KG1 (cell line): ENCODE measurements at regions not wholly inside any gene's neighbourhood (a gene's known extent, or its start where the extent isn't known, plus 50 kb on each side); places are given as distances from the start of the nearest gene placed in this dataset.

Experiments
- DNase-seq: peaks from one replicate; lab custom pipeline; 2025; lab: John Stamatoyannopoulos, UW

DNA sequence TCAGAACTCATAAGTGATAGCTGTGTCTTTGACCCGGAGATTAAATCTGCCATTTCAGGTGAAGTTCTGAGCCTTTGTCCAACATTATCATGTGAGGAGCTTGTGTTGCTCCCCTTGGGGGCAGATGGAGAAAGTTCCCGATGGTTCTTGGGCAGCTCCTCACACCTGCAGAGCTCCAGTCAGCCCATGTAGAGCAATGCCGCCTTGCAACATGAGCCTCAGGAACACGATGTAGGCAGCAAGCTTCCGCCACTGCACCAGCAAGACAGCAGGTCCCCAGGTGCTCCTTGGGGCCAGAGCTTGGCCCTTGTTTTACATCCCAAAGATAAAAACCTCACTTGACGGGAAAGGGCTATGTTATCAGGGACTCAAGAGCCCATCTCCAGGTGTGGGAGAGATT lies 292.7 kb downstream of the IRX1 start:
- DNase-seq: no peak

DNA sequence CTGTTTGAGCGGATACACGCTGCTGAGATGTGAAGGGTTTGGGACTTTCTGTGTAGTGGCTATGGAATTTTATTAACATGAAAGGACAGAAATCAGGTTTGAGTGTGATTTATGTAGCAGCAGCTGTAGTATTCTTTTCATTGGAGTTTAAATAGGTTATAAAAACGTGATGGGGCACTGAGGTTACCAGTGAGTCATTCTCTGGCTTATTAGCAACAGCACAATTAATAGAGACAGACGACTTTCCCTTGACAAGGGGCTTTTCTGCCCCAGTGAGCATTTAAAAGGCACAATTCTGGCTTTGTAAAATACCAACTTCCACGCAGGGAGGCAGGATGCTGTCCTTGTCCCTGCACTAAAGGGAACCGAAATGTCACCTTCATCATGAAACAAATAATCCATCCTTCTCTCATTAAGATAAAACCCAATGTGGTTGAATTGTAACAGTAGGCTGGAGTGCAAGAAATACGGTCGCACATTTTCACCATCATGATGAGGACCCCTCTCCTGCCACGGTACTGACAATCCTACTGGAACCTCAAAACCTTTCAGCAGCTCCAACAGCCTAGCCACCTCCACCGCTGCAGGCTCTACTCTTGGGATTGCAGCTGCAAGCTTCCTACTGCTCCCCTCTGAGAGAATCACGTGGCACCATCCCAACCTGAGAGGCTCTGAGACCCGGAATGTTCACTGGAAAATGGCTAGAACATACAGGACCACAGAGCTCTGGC lies 293.9 kb downstream of the IRX1 start:
- no peak for DNase-seq

DNA sequence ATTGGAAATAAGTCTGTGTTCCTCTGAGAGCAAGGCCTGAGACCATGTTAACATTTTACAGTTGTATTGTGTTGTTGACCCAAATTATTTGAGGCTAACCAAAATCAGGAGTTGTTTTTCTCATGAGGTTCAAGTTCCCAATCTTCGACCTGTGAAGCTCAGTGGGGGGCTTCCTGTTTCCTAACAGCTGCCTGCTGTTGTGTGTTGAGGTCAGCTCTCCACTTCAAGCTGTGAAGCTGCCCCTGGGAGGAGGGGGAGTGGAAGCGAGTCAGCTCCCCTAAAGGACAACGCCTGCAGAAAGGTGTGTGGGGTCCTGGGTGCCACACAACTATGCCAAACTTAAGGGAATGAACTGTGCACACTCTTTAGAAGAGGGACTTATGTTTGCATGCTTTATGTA lies 295.5 kb downstream of the IRX1 start:
- DNase-seq: no peak

DNA sequence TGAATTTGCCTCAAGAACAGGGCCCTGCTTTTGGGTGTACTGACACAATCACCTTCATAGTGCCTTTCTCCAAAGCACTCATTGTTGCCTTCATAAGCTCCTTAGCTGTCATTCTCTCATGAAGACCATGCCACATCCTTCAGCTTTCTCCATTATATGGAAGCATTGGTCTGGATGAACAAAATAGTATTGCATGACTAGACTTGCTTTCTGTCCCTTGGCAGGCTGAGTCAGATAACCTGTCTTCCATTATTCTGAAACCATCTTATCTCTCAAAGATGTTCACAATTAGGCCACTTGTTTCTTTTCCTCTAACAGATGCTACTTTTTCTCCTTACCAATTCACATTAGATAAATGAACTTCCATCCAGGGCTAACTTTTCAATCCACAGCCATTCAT lies 297.9 kb downstream of the IRX1 start:
- DNase-seq: no peak

DNA sequence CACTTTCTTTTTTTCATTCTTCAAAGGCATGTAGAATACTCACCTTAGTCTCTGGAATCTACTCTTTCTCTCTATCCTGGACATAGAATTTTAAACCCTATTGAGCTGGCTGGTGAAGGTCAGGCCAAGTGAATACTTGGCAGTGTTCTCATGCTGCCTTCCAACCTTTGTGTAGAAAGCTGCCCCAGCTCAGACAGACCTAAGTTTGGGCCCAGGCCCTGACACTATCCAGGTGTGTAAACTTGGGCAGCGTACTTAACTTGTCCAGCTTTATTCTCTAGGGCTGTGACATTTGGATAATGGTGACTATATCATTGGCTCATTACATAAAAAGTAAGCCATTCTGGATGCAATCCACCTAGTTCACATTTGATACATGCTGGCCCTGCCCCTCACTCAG lies 298.3 kb downstream of the IRX1 start:
- no peak for DNase-seq

DNA sequence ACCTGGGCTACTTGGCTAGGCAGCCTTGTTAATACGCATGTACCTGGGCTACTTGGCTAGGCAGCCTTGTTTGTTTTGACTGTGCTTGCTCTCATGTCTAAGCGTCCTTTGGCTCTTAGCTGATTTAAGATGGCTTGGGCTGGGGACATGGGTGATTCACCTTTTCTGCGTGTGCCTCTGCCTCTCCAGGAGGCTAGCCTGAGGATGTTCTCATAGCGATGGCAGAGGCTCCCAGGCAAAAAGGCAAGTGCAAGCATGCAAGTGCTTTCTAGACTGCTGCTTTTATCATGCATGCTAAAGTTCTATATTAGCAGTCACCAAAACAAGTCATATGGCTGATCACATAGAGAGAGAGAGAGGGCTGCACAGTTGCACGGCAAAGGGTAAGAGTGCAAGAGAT lies 300.5 kb downstream of the IRX1 start:
- no peak for DNase-seq

DNA sequence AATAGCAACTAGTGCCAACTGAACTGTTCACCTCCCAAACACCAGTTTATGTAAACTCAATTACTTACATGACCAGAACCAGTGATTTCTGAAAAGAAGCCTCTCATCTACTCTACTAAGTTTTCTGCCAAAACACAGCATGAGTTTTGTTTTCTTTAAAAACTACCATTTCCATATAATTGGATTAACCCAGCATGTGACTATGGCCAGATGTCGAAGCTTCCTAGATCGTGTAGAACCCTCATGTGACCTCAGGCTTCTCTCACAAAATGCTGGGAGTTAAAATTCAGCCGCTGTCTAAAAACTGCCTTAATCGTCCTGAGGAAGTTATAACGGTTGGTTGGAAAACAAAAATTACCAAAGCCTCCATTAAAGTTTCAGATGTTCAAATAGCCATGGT lies 303.5 kb downstream of the IRX1 start:
- DNase-seq: no peak

DNA sequence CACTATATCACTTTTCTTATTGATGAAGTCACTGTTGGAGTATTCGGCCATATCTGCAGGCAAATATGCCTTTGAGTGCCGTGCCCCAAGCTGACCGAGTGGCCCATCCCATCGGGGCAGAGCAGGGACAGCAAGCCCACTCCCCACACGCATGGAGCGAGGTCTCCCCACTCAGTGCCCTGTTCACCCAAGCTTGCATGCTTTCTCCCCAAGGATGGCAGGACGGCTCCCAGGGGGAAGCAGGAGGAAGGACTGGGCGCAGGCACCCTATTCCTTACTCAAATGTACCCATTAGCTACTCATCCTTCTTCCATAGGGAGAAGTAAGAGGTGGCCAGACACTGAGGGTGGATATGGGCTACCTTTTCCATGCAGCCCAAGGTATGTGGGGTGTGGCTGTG lies 309.0 kb downstream of the IRX1 start:
- no peak for DNase-seq

DNA sequence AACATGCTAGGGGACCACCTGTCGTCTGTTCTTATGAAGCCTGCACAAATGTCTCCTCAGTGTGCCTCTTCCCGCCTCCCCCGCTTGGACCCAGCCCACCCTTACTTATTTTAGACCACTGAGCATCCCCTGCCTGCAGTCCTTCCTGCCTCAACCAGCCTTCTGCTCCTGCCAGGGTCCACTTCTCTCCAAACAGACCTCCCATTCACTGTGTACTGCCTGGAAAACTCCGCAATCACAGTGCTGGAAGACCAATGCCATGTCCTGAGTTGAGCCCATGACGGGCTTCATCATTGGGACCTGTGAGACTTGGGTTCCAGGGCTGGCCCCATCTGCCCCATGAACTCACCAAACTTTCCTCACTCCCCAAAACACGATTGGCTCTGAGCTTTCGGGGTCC lies 309.4 kb downstream of the IRX1 start:
- DNase-seq: no peak

DNA sequence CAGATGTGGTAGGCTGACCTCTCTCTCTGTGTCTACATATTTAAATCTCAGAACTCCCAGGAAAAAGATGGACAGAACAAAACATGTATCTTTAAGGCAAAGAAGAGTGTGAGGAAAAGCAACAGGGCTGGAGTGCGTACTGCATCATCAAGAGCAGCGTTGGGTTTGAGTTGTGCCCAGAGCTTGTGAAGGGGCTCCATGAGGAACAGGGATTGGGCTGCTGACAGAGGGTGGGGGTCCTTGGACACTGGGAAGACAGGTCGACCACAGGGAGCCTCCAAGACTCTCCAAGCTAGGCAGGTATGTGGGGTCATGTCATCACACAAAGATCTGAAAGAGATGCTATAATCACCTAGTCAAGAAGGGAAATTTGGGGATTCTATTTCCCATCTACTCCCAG lies 309.9 kb downstream of the IRX1 start:
- no peak for DNase-seq

DNA sequence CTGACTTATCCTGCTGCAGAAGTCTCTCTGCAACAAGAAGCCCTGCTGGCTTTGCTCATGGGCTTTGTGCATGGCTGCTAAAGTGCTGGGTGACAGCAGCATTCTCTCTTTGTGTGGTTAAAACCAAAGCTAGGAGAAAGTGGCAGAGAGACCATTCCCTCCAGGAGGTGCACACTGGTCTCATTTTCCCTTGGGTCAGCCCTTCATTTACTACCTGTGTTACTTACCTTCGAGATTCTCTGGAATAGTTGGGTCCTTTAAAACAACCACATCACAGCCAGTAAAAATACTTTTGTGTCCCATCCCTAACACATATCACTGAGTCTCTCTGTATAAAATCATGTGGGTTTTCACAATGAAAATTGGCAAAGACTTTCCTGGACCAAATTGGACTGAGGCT lies 315.5 kb downstream of the IRX1 start:
- no peak for DNase-seq

DNA sequence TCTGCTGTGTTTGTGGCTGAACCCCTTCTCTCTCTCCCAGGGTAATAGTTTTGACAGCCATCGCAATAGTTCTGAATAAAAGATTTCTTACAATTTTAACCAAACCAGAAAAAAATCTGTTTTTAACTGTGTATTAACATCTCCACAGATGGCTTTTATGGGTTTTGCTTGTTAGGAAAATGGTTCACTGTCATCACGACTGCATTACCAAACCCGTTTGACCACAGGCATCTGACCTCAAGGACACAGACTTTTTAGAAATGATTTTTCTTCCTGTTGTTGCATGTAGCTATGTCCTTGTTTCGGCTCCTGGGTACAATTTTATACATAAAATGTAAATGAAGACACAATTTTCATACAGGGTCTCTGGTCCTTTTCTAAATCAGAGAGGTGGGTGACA lies 316.1 kb downstream of the IRX1 start:
- DNase-seq: no peak

DNA sequence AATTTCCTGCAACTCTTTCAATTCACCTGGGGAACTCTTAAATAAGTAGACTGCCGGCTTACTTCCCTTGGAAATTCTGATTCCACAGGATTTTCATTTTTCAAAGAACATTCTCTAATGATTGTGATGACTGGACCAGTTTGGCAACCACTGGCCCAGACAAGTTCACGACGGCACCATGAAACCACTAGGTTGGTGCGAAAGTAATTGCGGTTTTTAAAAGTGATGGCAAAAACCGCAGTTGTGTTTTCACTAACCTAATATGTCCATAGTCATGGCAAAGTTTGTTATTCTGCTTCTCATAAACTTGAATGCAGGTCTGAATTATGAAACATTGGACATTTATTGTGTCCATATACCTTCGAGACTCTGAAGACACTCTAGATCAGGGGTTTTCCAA lies 317.2 kb downstream of the IRX1 start:
- DNase-seq: no peak

DNA sequence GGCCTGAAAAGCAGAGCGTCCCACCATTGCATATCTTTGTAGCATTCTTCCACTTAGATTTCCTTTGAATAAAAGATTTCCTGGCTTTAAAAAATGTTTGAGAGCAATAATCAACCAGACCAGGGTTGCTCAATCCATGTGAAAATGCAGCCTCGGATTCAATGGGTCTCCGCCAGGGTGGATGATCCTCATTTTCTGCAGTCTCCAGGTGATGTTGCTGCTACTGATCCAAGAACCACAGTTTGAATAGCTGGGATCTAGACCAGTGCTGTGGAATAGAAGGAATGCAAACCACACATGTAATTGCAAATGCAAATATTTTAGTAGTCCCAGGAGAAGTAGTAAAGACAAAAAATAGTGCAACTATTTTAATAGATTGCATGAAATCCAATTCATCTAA lies 317.6 kb downstream of the IRX1 start:
- DNase-seq: no peak

DNA sequence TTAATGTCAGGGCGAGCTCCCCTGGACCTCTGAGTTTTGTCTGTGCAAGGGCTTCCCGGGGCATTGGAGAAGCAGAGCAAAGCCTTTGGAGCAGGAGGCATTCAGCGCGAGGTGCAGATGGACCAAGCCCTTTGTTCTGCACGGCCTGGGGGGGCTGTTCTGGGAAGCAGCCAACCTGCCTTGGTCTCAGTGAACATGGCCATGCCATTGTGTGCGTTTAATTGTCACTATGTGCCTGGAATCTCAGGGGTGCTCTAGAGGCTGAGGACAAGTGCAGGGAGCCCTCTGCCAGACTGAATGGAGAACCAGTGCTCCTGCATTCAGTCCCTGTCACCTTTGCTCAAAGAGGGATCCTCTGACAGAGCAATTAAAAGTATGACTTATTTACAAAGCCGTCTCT lies 329.4 kb downstream of the IRX1 start:
- no peak for DNase-seq

DNA sequence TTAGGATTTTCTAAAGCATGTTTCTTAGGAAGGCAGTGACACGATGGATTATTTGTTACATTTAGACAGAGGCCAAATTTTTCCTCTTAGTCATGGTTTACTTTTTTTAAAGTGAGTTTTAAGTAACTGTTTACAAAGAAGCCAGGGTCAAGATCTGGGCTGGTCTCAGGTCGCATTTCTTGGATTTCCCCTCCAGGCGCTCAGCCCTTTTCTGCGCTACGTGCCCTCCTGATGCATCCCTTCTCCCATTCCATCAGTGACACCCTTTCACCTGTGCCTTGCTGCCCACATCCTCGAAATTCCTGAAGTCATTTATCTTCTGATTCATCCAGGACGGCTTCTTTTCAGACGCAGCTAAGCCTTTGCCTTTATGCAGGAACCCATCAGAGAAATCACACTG lies 330.3 kb downstream of the IRX1 start:
- DNase-seq: no peak

DNA sequence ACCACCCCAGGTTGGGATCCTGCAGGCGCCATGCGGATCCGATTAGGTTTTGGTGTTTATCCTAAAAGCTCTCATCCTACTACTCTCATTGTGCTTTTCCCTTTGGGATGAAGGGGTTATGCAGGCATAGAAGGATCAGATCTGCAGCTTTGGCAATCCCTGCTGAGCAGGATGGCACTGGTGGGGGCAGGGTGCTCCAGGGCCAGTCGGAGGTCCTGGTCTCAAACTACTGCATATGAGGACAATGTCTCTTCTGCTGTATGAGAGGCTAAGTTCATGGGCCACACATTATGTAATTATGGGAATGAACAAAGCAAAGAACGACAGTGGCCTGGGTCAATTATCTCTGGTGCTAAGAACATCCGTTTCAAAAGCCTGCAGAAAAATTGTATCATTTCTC lies 334.2 kb downstream of the IRX1 start:
- no peak for DNase-seq

DNA sequence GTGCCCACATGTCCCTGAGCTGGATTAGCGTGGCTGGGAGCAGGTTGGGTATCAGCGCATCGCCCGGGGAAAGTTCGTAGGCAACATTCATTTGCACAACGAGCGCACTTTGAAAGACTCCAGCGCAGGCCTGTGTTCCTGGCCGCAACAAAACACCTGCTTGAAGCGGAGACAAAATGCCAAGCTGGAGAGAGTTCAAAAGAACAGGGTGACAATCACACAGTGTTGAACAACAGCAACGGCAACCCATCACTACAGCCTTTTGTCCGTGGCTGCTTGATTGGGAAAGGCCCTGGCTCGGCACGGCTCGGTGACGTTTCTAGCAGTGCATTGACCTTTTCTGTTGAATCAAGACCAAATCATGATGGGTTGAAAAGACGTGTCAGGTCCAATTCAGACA lies 336.3 kb downstream of the IRX1 start:
- DNase-seq: no peak

DNA sequence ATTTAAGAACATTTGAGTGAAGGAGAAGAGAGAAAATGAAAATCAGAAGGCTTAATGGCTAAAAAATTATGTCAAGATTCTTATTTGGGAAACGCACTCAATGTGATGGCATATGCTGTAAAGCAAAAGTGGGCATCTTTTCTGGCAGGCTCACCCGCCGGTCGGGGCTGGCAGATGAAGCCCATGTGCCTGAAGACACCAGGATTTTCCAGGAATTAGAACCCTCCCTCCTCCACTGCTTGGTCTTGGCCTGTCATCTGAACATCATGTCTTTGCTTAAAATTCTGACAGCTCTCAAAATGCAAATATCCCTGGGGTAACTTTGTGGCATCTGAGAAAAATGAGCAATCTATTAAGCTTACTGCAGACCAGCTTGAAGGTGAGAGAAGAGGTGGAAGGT lies 337.9 kb downstream of the IRX1 start:
- no peak for DNase-seq

DNA sequence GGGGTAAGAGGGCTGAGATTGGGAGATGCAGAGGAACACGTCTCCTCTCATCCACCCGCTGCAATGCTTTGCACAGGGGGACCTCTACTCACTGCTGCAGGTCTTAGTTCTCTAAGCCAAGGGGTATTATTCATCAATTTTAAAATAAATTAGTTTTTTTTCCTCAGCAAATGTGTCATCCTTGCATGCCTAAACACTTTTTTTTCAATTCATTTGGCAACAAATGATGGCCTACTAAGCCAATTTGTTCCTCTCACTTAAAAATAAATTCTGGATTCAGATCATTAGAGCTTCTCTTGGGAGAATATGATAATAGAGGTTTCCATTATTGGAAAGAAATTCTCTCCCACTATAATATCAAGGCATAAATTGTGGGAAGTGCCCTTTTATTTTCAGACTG lies 338.3 kb downstream of the IRX1 start:
- no peak for DNase-seq

DNA sequence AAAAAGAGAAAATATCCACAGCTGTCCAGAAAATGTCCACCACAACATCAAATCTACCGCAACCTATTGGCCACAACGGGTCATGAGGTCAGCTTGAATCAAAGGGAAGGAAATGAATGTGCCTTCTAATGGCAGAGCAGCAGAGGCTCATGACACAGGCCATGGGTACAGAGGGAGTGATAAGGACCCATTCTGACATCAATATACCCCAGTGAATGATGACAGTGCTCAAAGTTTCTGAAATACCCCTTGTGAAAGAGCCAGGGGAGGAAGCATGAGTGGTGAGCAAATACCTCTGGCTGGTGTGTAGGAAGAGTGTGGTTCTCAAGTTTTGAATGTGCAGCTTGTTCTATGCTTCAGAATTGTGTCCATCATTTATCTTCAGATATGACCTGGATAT lies 348.2 kb downstream of the IRX1 start:
- DNase-seq: no peak

DNA sequence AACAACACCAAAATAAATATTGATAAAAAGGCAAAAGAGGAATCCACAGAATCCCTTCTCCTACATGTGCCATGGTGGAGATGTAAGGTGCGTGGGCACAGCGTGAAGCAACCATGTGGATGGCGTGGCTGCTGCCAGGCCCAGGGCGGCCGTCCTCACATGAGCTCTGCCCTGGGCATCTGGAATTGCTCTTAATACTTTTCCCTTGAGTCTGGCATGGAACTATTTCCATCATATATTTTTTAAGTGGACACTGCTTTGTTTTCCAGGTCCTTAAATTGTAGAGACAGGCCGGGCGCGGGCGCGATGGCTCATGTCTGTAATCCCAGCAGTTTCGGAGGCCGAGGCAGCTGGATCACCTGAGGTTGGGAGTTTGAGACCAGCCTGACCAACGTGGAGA lies 349.3 kb downstream of the IRX1 start:
- DNase-seq: no peak

DNA sequence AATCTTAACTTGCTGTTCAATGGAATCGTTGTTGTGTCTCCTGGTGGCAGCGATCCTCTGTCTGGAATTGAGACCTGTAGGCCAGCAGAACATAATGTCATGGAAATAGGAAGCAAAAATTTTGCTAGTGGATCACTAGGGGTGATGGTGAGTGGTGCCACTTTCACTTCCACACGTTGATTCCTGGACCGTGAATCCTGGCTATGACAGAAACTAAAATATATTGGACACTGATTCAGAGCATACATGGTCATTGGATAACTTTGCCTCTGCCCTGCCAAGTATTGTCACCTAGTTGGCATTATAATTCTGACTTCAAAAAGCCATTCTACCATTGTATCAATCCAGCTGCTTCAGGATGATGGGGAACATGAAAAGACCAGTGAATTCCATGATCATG lies 353.2 kb downstream of the IRX1 start:
- DNase-seq: no peak

DNA sequence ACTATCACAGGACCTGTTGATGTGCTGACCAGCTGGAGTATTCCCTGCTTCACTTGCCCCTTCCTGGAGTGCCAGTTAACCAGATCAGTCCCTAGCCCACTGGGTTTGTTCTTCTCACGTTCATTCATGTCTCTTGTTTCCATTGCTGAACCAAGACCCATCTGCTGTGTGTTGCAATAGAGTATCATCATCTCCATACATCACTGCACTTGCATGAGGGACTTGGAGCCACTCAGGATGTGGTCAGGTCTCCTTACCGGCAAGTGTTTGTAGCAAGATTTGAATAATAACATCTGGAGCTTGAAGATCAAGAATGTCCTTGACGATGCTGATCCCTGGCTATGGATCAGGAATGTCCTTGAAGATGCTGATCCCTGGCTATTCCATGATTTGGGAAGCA lies 358.6 kb downstream of the IRX1 start:
- DNase-seq: no peak

DNA sequence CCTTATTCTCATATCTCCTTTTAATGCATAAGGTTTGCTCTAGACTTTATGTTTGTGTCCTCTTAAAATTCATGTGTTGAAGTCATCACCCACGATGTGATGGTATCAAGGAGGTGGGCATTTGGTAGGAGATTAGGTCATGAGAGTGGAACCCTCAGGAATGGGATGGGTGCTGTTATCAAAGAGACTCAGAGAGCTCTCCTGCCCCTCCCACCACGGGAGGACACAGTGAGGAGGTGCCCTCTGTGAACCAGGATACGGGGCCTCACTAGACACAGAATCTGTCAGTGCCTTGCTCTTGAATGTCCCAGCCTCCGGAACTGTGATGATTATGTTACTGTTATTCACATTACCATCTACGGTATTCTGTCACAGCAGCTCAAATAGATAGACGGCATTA lies 359.0 kb downstream of the IRX1 start:
- DNase-seq: no peak
